HepG2 (cell line): ENCODE measurements at regions not wholly inside any gene's neighbourhood (a gene's known extent, or its start where the extent isn't known, plus 50 kb on each side); places are given as distances from the start of the nearest gene placed in this dataset.

Source experiments
- SRY ChIP-seq: sonication (generic); formaldehyde crosslinking; IDR thresholded peaks from 2 replicates; pipeline ENCODE4 v1.8.0; 2022; ENCODE audit warnings: mild to moderate bottlenecking, missing genetic modification reagents
- TF ChIP-seq, protein P1 (sequence below): sonication (generic); formaldehyde crosslinking; IDR thresholded peaks from 2 replicates; pipeline ENCODE4 v1.5.0; 2020; ENCODE audit warnings: mild to moderate bottlenecking, missing genetic modification reagents, borderline replicate concordance
- TF ChIP-seq, protein P2 (sequence below): IDR thresholded peaks from 2 replicates; pipeline ENCODE4 v1.6.1; 2016; ENCODE audit warnings: control low read depth

DNA sequence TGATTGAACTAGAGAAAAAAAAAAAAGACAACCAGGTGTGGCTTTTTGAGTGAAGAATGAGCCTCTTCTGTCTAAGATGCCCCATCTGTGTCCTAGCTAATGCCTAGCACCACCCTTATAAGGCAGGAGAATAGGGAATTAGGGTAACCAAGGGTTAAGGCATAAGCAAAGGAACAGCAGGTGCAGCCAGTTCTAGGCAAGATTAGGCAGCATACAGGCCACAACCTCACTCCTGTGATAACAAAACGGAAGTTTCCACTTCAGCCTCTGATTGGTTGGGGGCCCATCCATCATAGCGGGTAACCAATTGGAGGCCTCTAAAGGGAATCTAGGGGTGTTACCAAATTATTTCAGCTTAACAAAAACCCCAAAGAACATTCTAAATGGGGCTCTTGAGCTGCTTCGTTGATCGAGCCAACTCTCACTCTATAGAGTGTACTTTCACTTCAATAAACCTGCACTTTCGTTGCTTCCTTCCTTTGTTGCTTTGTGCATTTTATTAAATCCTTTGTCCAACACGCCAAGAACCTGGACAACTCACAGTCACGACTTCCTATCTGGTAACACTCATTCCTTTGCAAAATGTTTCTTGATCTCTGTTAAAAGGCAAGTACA is 61.9 kb upstream of the TAGAP start (continued):
- TF ChIP-seq, protein P1, sequence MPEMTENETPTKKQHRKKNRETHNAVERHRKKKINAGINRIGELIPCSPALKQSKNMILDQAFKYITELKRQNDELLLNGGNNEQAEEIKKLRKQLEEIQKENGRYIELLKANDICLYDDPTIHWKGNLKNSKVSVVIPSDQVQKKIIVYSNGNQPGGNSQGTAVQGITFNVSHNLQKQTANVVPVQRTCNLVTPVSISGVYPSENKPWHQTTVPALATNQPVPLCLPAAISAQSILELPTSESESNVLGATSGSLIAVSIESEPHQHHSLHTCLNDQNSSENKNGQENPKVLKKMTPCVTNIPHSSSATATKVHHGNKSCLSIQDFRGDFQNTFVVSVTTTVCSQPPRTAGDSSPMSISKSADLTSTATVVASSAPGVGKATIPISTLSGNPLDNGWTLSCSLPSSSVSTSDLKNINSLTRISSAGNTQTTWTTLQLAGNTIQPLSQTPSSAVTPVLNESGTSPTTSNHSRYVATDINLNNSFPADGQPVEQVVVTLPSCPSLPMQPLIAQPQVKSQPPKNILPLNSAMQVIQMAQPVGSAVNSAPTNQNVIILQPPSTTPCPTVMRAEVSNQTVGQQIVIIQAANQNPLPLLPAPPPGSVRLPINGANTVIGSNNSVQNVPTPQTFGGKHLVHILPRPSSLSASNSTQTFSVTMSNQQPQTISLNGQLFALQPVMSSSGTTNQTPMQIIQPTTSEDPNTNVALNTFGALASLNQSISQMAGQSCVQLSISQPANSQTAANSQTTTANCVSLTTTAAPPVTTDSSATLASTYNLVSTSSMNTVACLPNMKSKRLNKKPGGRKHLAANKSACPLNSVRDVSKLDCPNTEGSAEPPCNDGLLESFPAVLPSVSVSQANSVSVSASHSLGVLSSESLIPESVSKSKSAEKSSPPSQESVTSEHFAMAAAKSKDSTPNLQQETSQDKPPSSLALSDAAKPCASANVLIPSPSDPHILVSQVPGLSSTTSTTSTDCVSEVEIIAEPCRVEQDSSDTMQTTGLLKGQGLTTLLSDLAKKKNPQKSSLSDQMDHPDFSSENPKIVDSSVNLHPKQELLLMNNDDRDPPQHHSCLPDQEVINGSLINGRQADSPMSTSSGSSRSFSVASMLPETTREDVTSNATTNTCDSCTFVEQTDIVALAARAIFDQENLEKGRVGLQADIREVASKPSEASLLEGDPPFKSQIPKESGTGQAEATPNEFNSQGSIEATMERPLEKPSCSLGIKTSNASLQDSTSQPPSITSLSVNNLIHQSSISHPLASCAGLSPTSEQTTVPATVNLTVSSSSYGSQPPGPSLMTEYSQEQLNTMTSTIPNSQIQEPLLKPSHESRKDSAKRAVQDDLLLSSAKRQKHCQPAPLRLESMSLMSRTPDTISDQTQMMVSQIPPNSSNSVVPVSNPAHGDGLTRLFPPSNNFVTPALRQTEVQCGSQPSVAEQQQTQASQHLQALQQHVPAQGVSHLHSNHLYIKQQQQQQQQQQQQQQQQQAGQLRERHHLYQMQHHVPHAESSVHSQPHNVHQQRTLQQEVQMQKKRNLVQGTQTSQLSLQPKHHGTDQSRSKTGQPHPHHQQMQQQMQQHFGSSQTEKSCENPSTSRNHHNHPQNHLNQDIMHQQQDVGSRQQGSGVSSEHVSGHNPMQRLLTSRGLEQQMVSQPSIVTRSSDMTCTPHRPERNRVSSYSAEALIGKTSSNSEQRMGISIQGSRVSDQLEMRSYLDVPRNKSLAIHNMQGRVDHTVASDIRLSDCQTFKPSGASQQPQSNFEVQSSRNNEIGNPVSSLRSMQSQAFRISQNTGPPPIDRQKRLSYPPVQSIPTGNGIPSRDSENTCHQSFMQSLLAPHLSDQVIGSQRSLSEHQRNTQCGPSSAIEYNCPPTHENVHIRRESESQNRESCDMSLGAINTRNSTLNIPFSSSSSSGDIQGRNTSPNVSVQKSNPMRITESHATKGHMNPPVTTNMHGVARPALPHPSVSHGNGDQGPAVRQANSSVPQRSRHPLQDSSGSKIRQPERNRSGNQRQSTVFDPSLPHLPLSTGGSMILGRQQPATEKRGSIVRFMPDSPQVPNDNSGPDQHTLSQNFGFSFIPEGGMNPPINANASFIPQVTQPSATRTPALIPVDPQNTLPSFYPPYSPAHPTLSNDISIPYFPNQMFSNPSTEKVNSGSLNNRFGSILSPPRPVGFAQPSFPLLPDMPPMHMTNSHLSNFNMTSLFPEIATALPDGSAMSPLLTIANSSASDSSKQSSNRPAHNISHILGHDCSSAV = no peak
- TF ChIP-seq, protein P2, sequence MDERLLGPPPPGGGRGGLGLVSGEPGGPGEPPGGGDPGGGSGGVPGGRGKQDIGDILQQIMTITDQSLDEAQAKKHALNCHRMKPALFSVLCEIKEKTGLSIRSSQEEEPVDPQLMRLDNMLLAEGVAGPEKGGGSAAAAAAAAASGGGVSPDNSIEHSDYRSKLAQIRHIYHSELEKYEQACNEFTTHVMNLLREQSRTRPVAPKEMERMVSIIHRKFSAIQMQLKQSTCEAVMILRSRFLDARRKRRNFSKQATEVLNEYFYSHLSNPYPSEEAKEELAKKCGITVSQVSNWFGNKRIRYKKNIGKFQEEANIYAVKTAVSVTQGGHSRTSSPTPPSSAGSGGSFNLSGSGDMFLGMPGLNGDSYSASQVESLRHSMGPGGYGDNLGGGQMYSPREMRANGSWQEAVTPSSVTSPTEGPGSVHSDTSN (CRISPR knock-in tag) = peak; percentile 91
- TF ChIP-seq SRY (CRISPR knock-in tag) = no peak
